Vagina (tissue), 2 donors: ENCODE measurements at regions not wholly inside any gene's neighbourhood (a gene's known extent, or its start where the extent isn't known, plus 50 kb on each side); places are given as distances from the start of the nearest gene placed in this dataset.

ENCODE experiments used
- CTCF ChIP-seq, 3 experiments: fragments of 450-650 bp in 2 of 3; fragments of 200-600 bp in 1 of 3; sonication (generic) in 1 of 3; IDR thresholded peaks; one replicate each; pipeline ENCODE4 v1.5.1; 2017 to 2019; ENCODE audit warnings: antibody characterized with exemption in 3 of 3, mild to moderate bottlenecking in 2 of 3, moderate library complexity in 2 of 3
- POLR2A ChIP-seq, 2 donors: fragments of 450-650 bp; IDR thresholded peaks; one replicate each; pipeline ENCODE4 v1.6.1; 2017; ENCODE audit warnings: antibody characterized with exemption in 2 of 2, mild to moderate bottlenecking in 2 of 2, moderate library complexity in 2 of 2
- POLR2AphosphoS5 ChIP-seq, 2 donors: sonication (generic); formaldehyde crosslinking; IDR thresholded peaks; one replicate each; pipeline ENCODE4 v1.9.0; 2017; ENCODE audit warnings: antibody characterized with exemption in 2 of 2, mild to moderate bottlenecking in 2 of 2, low read depth in 1 of 2; ENCODE audit not compliant: insufficient read depth in 1 of 2

GRCh38 chr2:236746833-236747232 is 177.2 kb downstream of the ACKR3 start:
- TF ChIP-seq CTCF (IDR thresholded peaks at IDR 0.05) (no peak), POLR2A (IDR thresholded peaks at IDR 0.05) (no peak), POLR2AphosphoS5 (IDR thresholded peaks at IDR 0.05; ENCODE audit: insufficient read depth in 1 of 2, low read depth in 1 of 2) (no peak)
